Right lobe of liver (tissue), 4 donors: ENCODE measurements at regions not wholly inside any gene's neighbourhood (a gene's known extent, or its start where the extent isn't known, plus 50 kb on each side); places are given as distances from the start of the nearest gene placed in this dataset.

ENCODE experiments used
- POLR2A ChIP-seq: fragments of 450-650 bp; IDR thresholded peaks from one replicate; pipeline ENCODE4 v1.6.1; 2017; ENCODE audit warnings: antibody characterized with exemption, mild to moderate bottlenecking
- TF ChIP-seq, protein P1 (sequence below), 4 donors: fragments of 200-600 bp in 3 of 4; fragments of 450-650 bp in 1 of 4; IDR thresholded peaks; one replicate each; pipeline versions ENCODE4 v1.5.1 to v1.8.0; 2016 to 2022; ENCODE audit warnings: antibody characterized with exemption in 4 of 4, mild to moderate bottlenecking in 2 of 4
- donor health status: DM: no; HTN: no; CAD: no.
- donor health status: DM: no; HTN: no; CAD: no.
- donor health status: DM: no; HTN: yes; CAD: no.

- TF ChIP-seq, protein P1, sequence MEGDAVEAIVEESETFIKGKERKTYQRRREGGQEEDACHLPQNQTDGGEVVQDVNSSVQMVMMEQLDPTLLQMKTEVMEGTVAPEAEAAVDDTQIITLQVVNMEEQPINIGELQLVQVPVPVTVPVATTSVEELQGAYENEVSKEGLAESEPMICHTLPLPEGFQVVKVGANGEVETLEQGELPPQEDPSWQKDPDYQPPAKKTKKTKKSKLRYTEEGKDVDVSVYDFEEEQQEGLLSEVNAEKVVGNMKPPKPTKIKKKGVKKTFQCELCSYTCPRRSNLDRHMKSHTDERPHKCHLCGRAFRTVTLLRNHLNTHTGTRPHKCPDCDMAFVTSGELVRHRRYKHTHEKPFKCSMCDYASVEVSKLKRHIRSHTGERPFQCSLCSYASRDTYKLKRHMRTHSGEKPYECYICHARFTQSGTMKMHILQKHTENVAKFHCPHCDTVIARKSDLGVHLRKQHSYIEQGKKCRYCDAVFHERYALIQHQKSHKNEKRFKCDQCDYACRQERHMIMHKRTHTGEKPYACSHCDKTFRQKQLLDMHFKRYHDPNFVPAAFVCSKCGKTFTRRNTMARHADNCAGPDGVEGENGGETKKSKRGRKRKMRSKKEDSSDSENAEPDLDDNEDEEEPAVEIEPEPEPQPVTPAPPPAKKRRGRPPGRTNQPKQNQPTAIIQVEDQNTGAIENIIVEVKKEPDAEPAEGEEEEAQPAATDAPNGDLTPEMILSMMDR (IDR thresholded peaks at IDR 0.05), result no peak
- TF ChIP-seq POLR2A, result no peak
These were observed 814.2 kb downstream of the PDHA2 start for GRCh38 chr4:96654045-96654444.
